ENCODE measurements at regions not wholly inside any gene's neighbourhood (a gene's known extent, or its start where the extent isn't known, plus 50 kb on each side); places are given as distances from the start of the nearest gene placed in this dataset.

DNA sequence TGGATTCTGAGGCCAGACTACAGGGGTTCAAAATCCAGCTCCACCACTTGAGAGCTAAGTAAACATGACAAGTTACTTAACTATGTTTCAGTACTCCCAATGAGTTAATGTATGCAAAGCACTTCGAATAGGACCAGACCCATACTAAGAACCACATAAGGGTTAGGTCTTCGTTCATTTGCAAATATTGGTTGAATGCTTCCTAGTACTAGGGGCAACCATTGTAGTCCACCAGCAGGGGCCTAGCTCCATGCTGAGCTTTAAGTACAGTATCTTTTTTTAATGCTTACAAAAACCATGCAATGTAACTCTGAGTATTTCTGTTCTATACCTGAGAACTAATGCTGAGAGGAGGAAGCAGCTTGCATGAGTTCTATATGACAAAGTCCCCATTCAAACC is 80.4 kb upstream of the PDE1C start:
- H3K9me2 ChIP-seq (replicated peaks; ENCODE audit: low read length) = no peaks in the 10 kb centered on the region
- H3K79me2 ChIP-seq (ENCODE audit: low read length) = no peaks in the 10 kb centered on the region
- H4K20me1 ChIP-seq (ENCODE audit: low read length) = no peaks in the 10 kb centered on the region
- H3K4me1 ChIP-seq (ENCODE audit: insufficient read depth, low read length) = peaks cover 5% of the 10 kb centered on the region; the same call in 1 of the 2 replicates
- H3K4me3 ChIP-seq (ENCODE audit: low read length) = no peak overlapping the region
- intact Hi-C loops (cut with micrococcal nuclease) = no loop called here
- DNase-seq (no peak), ATAC-seq (no peak)
- no peak overlapping the region for H3K27ac ChIP-seq (ENCODE audit: low read length)
- H3F3A ChIP-seq (ENCODE audit: low read length, unreplicated experiment) = no peaks in the 10 kb centered on the region
- H3K27me3 ChIP-seq (ENCODE audit: low read length) = no peaks in the 10 kb centered on the region
- ChIA-PET CTCF (no interaction called here), POLR2A (ENCODE audit: unreplicated experiment) (no interaction called here)
- no peak overlapping the region for H2AFZ ChIP-seq (ENCODE audit: low read length)
- H3K9ac ChIP-seq (ENCODE audit: low read length) = no peak overlapping the region
- H3K36me3 ChIP-seq (ENCODE audit: low read depth, low read length) = no peaks in the 10 kb centered on the region
- BruUV-seq (replicated peaks) = no TSS peak
- H3K4me2 ChIP-seq (ENCODE audit: low read length) = no peak overlapping the region
- no peak for TF ChIP-seq EZH2 (IDR thresholded peaks at IDR 0.05; ENCODE audit: low read length, unreplicated experiment)
- TF ChIP-seq CTCF (conservative IDR thresholded peaks at IDR 0.05; ENCODE audit: low read depth, low read length) = no peak
- no peak for TF ChIP-seq EZH2phosphoT487 (IDR thresholded peaks at IDR 0.05; ENCODE audit: borderline replicate concordance, low read length)
- no peaks in the 10 kb centered on the region for H3K9me3 ChIP-seq (ENCODE audit: low read length)

GRCh38 chr7:32150039-32150438 is 79.8 kb upstream of the PDE1C start:
- DNase-seq (no peak), ATAC-seq (no peak)
- Histone ChIP-seq H3K36me3 (ENCODE audit: low read depth, low read length) (no peaks in the 10 kb centered on the region), H3K79me2 (ENCODE audit: low read length) (no peaks in the 10 kb centered on the region), H2AFZ (ENCODE audit: low read length) (no peak overlapping the region), H3K4me3 (ENCODE audit: low read length) (no peak overlapping the region), H4K20me1 (ENCODE audit: low read length) (no peaks in the 10 kb centered on the region), H3K4me1 (ENCODE audit: insufficient read depth, low read length) (peaks cover 5% of the 10 kb centered on the region; the same call in 1 of the 2 replicates), H3K4me2 (ENCODE audit: low read length) (no peak overlapping the region), H3F3A (ENCODE audit: low read length, unreplicated experiment) (no peaks in the 10 kb centered on the region), H3K27me3 (ENCODE audit: low read length) (no peaks in the 10 kb centered on the region), H3K9ac (ENCODE audit: low read length) (no peak overlapping the region), H3K9me2 (replicated peaks; ENCODE audit: low read length) (no peaks in the 10 kb centered on the region), H3K27ac (ENCODE audit: low read length) (no peak overlapping the region), H3K9me3 (ENCODE audit: low read length) (no peaks in the 10 kb centered on the region)
- TF ChIP-seq CTCF (conservative IDR thresholded peaks at IDR 0.05; ENCODE audit: low read depth, low read length) (no peak), EZH2phosphoT487 (IDR thresholded peaks at IDR 0.05; ENCODE audit: borderline replicate concordance, low read length) (no peak), EZH2 (IDR thresholded peaks at IDR 0.05; ENCODE audit: low read length, unreplicated experiment) (no peak)
- intact Hi-C loops (cut with micrococcal nuclease) = no loop called here
- ChIA-PET POLR2A (ENCODE audit: unreplicated experiment) (no interaction called here), CTCF (no interaction called here)
- BruUV-seq (replicated peaks) = no TSS peak

DNA sequence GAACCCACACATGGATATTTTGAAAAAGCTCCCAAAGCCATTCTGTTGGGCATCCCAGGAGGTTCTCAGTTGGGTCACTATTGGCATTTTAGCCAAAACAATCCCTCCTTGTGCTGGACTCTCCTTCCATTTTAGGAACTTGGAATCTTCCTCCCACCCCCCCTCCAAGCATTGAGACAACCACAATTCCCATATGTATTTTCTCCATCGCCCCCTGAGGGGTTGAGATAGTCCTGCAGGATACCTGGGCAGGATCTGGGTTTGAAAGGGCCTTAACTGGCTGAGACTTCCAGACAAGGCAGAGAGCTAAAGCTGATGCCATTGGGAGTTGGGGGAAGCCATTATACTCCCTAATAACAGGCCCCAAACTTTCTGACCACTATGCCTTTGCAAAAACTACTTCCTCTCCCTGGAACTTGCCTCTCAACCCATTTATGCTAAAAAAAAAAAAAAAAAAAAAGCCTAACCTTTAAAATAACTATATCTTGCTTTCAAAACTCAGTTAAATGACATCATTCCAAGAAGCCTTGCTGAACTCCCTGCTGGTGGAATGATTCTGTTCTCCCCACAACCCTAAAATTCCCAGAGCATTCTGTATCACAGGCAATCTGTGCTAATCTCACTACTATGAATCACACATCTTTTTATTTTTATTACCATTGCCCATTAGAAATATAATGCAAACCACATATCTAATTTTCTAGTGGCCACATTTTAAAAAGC is 77.5 kb upstream of the PDE1C start:
- Histone ChIP-seq H3K4me1 (ENCODE audit: insufficient read depth, low read length) (peaks cover 11% of the 10 kb centered on the region), H2AFZ (ENCODE audit: low read length) (no peak overlapping the region), H4K20me1 (ENCODE audit: low read length) (no peaks in the 10 kb centered on the region), H3K4me2 (ENCODE audit: low read length) (no peak overlapping the region), H3K9ac (ENCODE audit: low read length) (no peak overlapping the region), H3K9me2 (replicated peaks; ENCODE audit: low read length) (no peaks in the 10 kb centered on the region), H3K79me2 (ENCODE audit: low read length) (no peaks in the 10 kb centered on the region), H3K27ac (ENCODE audit: low read length) (no peak overlapping the region), H3K27me3 (ENCODE audit: low read length) (no peaks in the 10 kb centered on the region), H3K4me3 (ENCODE audit: low read length) (no peak overlapping the region), H3K36me3 (ENCODE audit: low read depth, low read length) (no peaks in the 10 kb centered on the region), H3F3A (ENCODE audit: low read length, unreplicated experiment) (no peaks in the 10 kb centered on the region), H3K9me3 (ENCODE audit: low read length) (no peaks in the 10 kb centered on the region)
- BruUV-seq (replicated peaks) = no TSS peak
- intact Hi-C loops (cut with micrococcal nuclease) = no loop called here
- TF ChIP-seq CTCF (conservative IDR thresholded peaks at IDR 0.05; ENCODE audit: low read depth, low read length) = no peak
- no peak for TF ChIP-seq EZH2 (IDR thresholded peaks at IDR 0.05; ENCODE audit: low read length, unreplicated experiment)
- TF ChIP-seq EZH2phosphoT487 (IDR thresholded peaks at IDR 0.05; ENCODE audit: borderline replicate concordance, low read length) = no peak
- DNase-seq = no peak
- ChIA-PET POLR2A (ENCODE audit: unreplicated experiment) (no interaction called here), CTCF (no interaction called here)
- no peak for ATAC-seq

Data from PC-3 (cell line).